Activated CD8-positive, alpha-beta T cell treated with anti-CD3 and anti-CD28 coated beads for 36 hours (primary cell): ENCODE measurements at regions not wholly inside any gene's neighbourhood (a gene's known extent, or its start where the extent isn't known, plus 50 kb on each side); places are given as distances from the start of the nearest gene placed in this dataset.

ENCODE experiments used
- ATAC-seq: fragments of 200-7000 bp; cut with Tn5 transposase; one replicate; pipeline ENCODE4 v1.10.0; 2021; ENCODE audit warnings: mild to moderate bottlenecking, moderate library complexity
- CTCF ChIA-PET: fragments of 350-600 bp; sonication (Branson Sonifier 250); formaldehyde crosslinking; loops from one replicate; lab custom pipeline; 2021; ENCODE audit warnings: antibody characterized with exemption; lab: Charles Lee
- POLR2A ChIA-PET: fragments of 350-600 bp; sonication (Branson Sonifier 250); formaldehyde crosslinking; loops from one replicate; lab custom pipeline; 2021; ENCODE audit warnings: antibody characterized with exemption; lab: Charles Lee
- DNase-seq: peaks from one replicate; pipeline ENCODE4 v3.0.0-alpha.2; 2020
- H3K27ac Mint-ChIP-seq: one replicate; pipeline ENCODE4 v1.8.0; 2021; ENCODE audit warnings: mild to moderate bottlenecking, mixed read lengths
- H3K27me3 Mint-ChIP-seq: one replicate; pipeline ENCODE4 v1.8.0; 2021; ENCODE audit warnings: mixed read lengths
- H3K36me3 Mint-ChIP-seq: one replicate; pipeline ENCODE4 v1.8.0; 2021; ENCODE audit warnings: low read depth, mixed read lengths
- H3K4me1 Mint-ChIP-seq: one replicate; pipeline ENCODE4 v1.8.0; 2021; ENCODE audit warnings: low read depth, mixed read lengths
- H3K4me3 Mint-ChIP-seq: one replicate; pipeline ENCODE4 v1.8.0; 2021; ENCODE audit warnings: mild to moderate bottlenecking, moderate library complexity, mixed read lengths
- H3K9me3 Mint-ChIP-seq: one replicate; pipeline ENCODE4 v1.8.0; 2021; ENCODE audit warnings: mixed read lengths
- CTCF ChIP-seq: fragments of 200-600 bp; IDR thresholded peaks from one replicate; pipeline ENCODE4 v1.8.0; 2022; ENCODE audit warnings: antibody characterized with exemption, mild to moderate bottlenecking
- intact Hi-C: fragments of 100-400 bp; cut with micrococcal nuclease; formaldehyde crosslinking; loops from one replicate; pipeline ENCODE4 v1.10.0; 2022

DNA sequence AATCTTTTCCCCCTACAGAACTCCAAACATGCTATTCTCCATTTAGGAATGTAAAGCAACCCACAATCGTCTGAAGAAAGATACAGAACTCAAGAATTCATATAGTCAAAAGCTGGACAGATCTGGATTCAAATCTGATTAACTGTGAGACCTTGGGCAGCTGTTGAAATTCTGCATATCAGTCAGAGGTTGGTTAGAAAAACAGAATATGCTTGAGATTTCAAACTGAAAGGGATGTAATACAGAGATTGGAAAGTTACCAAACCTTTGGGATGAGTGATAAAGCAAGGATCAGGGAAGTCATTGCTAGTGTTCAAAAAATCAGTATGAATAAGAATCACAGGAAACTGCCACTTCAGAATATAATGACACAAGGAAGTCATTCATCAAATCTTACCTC is 406.6 kb downstream of the HTR7 start:
- H3K27ac Mint-ChIP-seq: no peak overlapping the region
- no peaks in the 10 kb centered on the region for H3K36me3 Mint-ChIP-seq
- ChIA-PET CTCF (no interaction called here), POLR2A (no interaction called here)
- DNase-seq: no peak
- no peaks in the 10 kb centered on the region for H3K4me1 Mint-ChIP-seq
- no peak for ATAC-seq
- peaks cover 2% of the 10 kb centered on the region for H3K27me3 Mint-ChIP-seq
- intact Hi-C loops: no loop called here
- no peaks in the 10 kb centered on the region for H3K9me3 Mint-ChIP-seq
- H3K4me3 Mint-ChIP-seq: no peak overlapping the region
- TF ChIP-seq CTCF: no peak

DNA sequence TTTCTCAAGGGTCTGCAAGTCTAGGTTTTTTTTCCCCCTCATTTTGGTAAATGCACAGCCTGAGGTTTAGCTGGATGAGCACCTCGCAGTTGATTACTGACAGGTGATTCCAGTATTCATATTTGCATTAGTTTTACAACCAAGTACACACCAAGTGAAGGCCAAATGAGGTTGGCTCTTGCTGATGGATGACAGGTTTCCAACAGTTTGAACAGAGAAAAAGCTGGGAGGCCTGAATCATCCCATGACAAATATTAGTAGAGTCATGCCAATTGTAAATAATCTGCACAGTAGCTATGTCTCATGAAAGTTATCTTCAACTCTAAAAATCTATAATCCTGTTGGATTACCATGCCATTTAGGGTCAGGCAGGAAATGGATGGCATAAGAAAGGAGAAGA is 399.8 kb downstream of the HTR7 start:
- Mint-ChIP-seq H3K27ac (no peak overlapping the region), H3K4me1 (no peaks in the 10 kb centered on the region), H3K4me3 (no peak overlapping the region), H3K36me3 (no peaks in the 10 kb centered on the region), H3K27me3 (peaks cover 2% of the 10 kb centered on the region), H3K9me3 (no peaks in the 10 kb centered on the region)
- CTCF ChIA-PET: no interaction called here
- no peak for TF ChIP-seq CTCF
- no peak for DNase-seq
- POLR2A ChIA-PET: no interaction called here
- intact Hi-C loops: no loop called here
- ATAC-seq: no peak

DNA sequence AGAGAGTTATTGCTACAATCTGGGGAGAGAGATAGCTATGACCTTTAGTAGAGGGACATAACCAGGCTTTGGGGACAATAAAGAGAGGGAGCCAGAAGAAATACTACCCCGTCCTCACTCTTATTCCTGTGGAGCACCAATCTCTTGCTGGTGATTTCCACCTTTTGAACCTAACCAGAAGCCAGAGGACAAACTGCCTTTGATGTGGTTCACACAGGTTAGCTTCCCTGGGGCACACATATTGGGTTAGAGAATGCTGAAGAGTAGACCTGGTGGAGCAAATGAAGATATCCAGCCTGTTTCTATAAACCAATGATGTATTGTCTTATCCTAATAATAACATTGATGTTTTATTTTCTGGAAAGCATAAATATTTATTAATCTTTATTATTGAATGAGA is 399.3 kb downstream of the HTR7 start:
- Mint-ChIP-seq H3K27ac (no peak overlapping the region), H3K4me1 (no peaks in the 10 kb centered on the region), H3K36me3 (no peaks in the 10 kb centered on the region), H3K27me3 (no peaks in the 10 kb centered on the region), H3K9me3 (no peaks in the 10 kb centered on the region), H3K4me3 (no peak overlapping the region)
- TF ChIP-seq CTCF: no peak
- no peak for DNase-seq
- ChIA-PET CTCF (no interaction called here), POLR2A (no interaction called here)
- intact Hi-C loops: no loop called here
- no peak for ATAC-seq

DNA sequence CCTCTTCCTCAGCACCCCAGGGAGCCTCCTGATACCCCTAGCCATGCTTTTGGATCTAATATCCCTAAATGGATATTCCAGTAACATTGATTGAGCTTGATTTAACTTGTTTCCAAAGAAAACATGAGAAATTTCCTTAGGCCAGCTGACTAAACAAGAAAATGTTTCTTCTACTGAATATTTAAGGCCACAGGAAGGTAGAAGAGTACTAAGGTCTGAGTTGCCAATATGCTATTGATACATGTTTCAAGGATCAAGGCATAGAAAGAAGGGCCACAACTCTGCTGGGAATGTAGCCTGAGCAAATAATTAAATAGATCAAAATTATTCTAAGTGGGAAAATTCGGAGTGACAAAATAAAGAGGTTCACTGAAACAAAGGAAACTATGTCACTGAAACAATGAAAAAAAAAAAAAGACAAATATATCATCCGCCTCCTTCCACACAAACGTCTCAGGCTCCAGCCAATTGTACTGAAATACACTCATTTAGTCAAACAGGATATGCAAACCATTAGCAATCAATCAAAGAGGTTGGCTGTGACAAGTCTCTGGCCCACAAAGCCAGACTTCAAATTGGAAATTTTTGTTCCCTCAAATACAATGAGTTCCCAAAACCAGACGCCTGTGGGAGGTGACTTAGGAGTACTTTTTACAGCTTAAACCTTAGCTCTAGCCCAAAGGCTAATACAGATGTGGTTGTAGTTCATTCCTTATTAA is 396.2 kb downstream of the HTR7 start:
- no peaks in the 10 kb centered on the region for H3K9me3 Mint-ChIP-seq
- CTCF ChIA-PET: no interaction called here
- no peak for TF ChIP-seq CTCF

GRCh38 chr10:90462749-90463470 is 394.9 kb downstream of the HTR7 start:
- Mint-ChIP-seq H3K4me1 (no peaks in the 10 kb centered on the region), H3K4me3 (no peak overlapping the region), H3K9me3 (no peaks in the 10 kb centered on the region), H3K36me3 (no peaks in the 10 kb centered on the region), H3K27me3 (no peaks in the 10 kb centered on the region), H3K27ac (no peak overlapping the region)
- CTCF ChIA-PET: no interaction called here
- POLR2A ChIA-PET: no interaction called here
- no peak for ATAC-seq
- TF ChIP-seq CTCF: no peak
- intact Hi-C loops: no loop called here
- no peak for DNase-seq

More for the DNA sequence above, 396.2 kb downstream of the HTR7 start:
- DNase-seq (no peak), ATAC-seq (no peak)
- no peaks in the 10 kb centered on the region for H3K27me3 Mint-ChIP-seq
- H3K4me3 Mint-ChIP-seq: no peak overlapping the region
- no peaks in the 10 kb centered on the region for H3K36me3 Mint-ChIP-seq
- no peaks in the 10 kb centered on the region for H3K4me1 Mint-ChIP-seq
- no peak overlapping the region for H3K27ac Mint-ChIP-seq
- intact Hi-C loops: no loop called here
- POLR2A ChIA-PET: no interaction called here
